ENCODE measurements at regions not wholly inside any gene's neighbourhood (a gene's known extent, or its start where the extent isn't known, plus 50 kb on each side); places are given as distances from the start of the nearest gene placed in this dataset.

- Mint-ChIP-seq H3K9me3 (no peaks in the 10 kb centered on the region), H3K36me3 (ENCODE audit: insufficient read depth) (no peaks in the 10 kb centered on the region), H3K4me3 (no peak overlapping the region), H3K27me3 (no peaks in the 10 kb centered on the region), H3K27ac (ENCODE audit: low read depth) (no peak overlapping the region), H3K4me1 (no peaks in the 10 kb centered on the region)
- ATAC-seq (replicated peaks; ENCODE audit: extremely low read depth, poor library complexity, severe bottlenecking): no peak
- DNase-seq (ENCODE audit: low spot score in 2 of 2): no peak
Observed at GRCh38 chrY:7929866-7930265, 1018.3 kb upstream of the AMELY start.

GRCh38 chrY:7924059-7924458 lies 1012.5 kb upstream of the AMELY start:
- ATAC-seq (replicated peaks; ENCODE audit: extremely low read depth, poor library complexity, severe bottlenecking) (no peak), DNase-seq (ENCODE audit: low spot score in 2 of 2) (no peak)
- Mint-ChIP-seq H3K4me3 (no peak overlapping the region), H3K27ac (ENCODE audit: low read depth) (no peak overlapping the region), H3K4me1 (no peaks in the 10 kb centered on the region), H3K27me3 (no peaks in the 10 kb centered on the region), H3K9me3 (no peaks in the 10 kb centered on the region), H3K36me3 (ENCODE audit: insufficient read depth) (no peaks in the 10 kb centered on the region)

DNA sequence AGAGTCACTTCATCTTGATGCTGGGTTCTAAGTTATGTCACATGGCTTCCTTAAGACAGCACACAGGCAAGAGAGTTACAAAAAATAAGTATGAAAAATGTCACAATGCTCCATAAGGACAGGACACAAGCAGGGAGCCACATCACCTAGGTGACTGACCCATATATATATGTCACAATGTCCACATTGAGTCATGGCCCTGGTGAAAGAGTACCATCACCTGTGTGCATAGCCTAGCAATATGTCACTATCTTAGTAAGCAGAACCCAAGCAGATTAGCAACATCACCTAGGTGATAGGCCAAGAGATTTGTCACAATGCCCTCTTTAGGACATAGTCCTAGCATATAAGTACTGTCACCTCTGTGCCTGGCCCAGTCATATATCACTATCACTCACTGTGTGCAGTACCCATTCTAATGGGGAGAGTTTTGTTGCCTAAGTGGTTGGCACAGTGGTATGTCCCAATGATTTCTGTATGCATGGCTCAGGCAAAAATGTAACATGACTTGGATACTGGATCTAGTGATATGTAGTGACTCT lies 1012.0 kb upstream of the AMELY start:
- ATAC-seq (replicated peaks; ENCODE audit: extremely low read depth, poor library complexity, severe bottlenecking): no peak
- no peak overlapping the region for H3K27ac Mint-ChIP-seq (ENCODE audit: low read depth)
- H3K9me3 Mint-ChIP-seq: no peaks in the 10 kb centered on the region
- H3K36me3 Mint-ChIP-seq (ENCODE audit: insufficient read depth): no peaks in the 10 kb centered on the region
- no peaks in the 10 kb centered on the region for H3K27me3 Mint-ChIP-seq
- H3K4me1 Mint-ChIP-seq: no peaks in the 10 kb centered on the region
- DNase-seq (ENCODE audit: low spot score in 2 of 2): no peak
- no peak overlapping the region for H3K4me3 Mint-ChIP-seq

GRCh38 chrY:7920382-7920781 lies 1008.8 kb upstream of the AMELY start:
- no peaks in the 10 kb centered on the region for H3K9me3 Mint-ChIP-seq
- no peaks in the 10 kb centered on the region for H3K36me3 Mint-ChIP-seq (ENCODE audit: insufficient read depth)
- H3K4me1 Mint-ChIP-seq: no peaks in the 10 kb centered on the region
- DNase-seq (ENCODE audit: low spot score in 2 of 2): no peak
- no peak for ATAC-seq (replicated peaks; ENCODE audit: extremely low read depth, poor library complexity, severe bottlenecking)
- no peaks in the 10 kb centered on the region for H3K27me3 Mint-ChIP-seq
- no peak overlapping the region for H3K27ac Mint-ChIP-seq (ENCODE audit: low read depth)
- no peak overlapping the region for H3K4me3 Mint-ChIP-seq

DNA sequence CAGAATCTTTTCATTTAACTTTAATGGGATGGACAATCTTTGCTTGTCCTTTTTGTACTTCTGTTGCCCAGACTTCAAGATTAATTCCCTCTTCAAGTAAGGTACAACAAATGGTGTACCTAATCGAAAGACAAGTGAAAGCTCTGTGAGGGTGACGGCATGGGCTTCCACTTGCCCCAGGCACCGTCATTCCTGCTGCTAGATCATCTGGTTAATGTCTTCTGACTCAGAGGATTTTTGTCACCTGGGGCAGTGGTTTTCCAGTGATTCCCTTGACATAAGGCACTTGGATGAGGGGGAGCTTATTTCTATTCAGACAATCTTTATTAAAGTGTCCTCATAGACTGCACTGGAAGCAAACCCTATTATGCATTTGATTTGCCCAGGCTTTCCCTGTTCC lies 977.0 kb upstream of the AMELY start:
- no peaks in the 10 kb centered on the region for H3K4me1 Mint-ChIP-seq
- H3K27me3 Mint-ChIP-seq: peaks cover 8% of the 10 kb centered on the region
- H3K9me3 Mint-ChIP-seq: no peaks in the 10 kb centered on the region
- H3K36me3 Mint-ChIP-seq (ENCODE audit: insufficient read depth): no peaks in the 10 kb centered on the region
- no peak overlapping the region for H3K27ac Mint-ChIP-seq (ENCODE audit: low read depth)
- H3K4me3 Mint-ChIP-seq: no peak overlapping the region
- DNase-seq (ENCODE audit: low spot score in 2 of 2) (no peak), ATAC-seq (replicated peaks; ENCODE audit: extremely low read depth, poor library complexity, severe bottlenecking) (no peak)

DNA sequence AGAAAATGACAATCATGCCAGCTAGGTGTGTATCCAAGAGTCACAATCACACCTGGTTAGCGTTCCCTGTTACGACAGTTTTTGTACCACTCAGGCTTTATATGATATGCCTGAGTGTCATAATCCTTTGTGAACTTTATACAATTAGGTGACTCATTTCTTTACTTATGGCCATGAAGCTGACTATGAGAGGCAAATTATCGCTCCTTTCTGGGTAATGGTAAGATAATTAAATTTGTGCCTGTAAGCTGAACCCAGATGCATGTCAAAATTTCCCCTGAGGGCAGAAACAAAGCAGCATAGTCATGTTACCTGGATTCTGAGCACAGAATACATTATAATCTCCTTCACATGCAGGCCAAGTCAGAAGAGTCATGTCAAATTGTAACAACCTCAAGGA lies 970.1 kb upstream of the AMELY start:
- H3K4me1 Mint-ChIP-seq: no peaks in the 10 kb centered on the region
- H3K27me3 Mint-ChIP-seq: no peaks in the 10 kb centered on the region
- H3K36me3 Mint-ChIP-seq (ENCODE audit: insufficient read depth): peaks cover 2% of the 10 kb centered on the region
- ATAC-seq (replicated peaks; ENCODE audit: extremely low read depth, poor library complexity, severe bottlenecking): no peak
- no peak for DNase-seq (ENCODE audit: low spot score in 2 of 2)
- no peak overlapping the region for H3K27ac Mint-ChIP-seq (ENCODE audit: low read depth)
- H3K4me3 Mint-ChIP-seq: no peak overlapping the region
- no peaks in the 10 kb centered on the region for H3K9me3 Mint-ChIP-seq

- peaks cover 2% of the 10 kb centered on the region for H3K36me3 Mint-ChIP-seq (ENCODE audit: insufficient read depth)
- H3K27ac Mint-ChIP-seq (ENCODE audit: low read depth): no peak overlapping the region
- no peaks in the 10 kb centered on the region for H3K27me3 Mint-ChIP-seq
- ATAC-seq (replicated peaks; ENCODE audit: extremely low read depth, poor library complexity, severe bottlenecking) (no peak), DNase-seq (ENCODE audit: low spot score in 2 of 2) (no peak)
- H3K9me3 Mint-ChIP-seq: no peaks in the 10 kb centered on the region
- H3K4me3 Mint-ChIP-seq: no peak overlapping the region
- H3K4me1 Mint-ChIP-seq: no peaks in the 10 kb centered on the region
Observed at GRCh38 chrY:7879245-7879644, 967.7 kb upstream of the AMELY start.

GRCh38 chrY:7878719-7879118 lies 967.2 kb upstream of the AMELY start:
- Mint-ChIP-seq H3K27me3 (no peaks in the 10 kb centered on the region), H3K4me1 (no peaks in the 10 kb centered on the region), H3K36me3 (ENCODE audit: insufficient read depth) (peaks cover 2% of the 10 kb centered on the region), H3K27ac (ENCODE audit: low read depth) (no peak overlapping the region), H3K9me3 (no peaks in the 10 kb centered on the region), H3K4me3 (no peak overlapping the region)
- no peak for ATAC-seq (replicated peaks; ENCODE audit: extremely low read depth, poor library complexity, severe bottlenecking)
- no peak for DNase-seq (ENCODE audit: low spot score in 2 of 2)

DNA sequence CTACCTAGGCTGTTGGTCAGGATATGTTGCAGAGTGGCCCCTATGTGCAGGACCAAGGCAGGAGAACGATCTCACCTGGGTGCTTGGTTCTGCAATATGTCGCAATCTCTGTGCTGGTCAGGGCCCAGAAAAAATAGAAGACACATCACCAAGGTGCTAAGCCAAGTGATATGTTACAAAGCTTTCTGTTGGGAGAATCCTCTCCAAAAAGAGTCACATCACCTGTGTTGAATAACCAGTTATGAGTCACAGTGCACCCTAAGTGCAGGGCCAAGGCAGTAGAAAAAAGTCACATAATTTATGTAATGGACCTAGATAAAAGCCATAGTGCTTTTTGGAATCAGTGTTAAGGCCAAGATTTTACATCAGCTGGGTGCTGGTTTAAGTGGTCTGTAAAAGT lies 965.9 kb upstream of the AMELY start:
- no peaks in the 10 kb centered on the region for H3K9me3 Mint-ChIP-seq
- no peaks in the 10 kb centered on the region for H3K4me1 Mint-ChIP-seq
- ATAC-seq (replicated peaks; ENCODE audit: extremely low read depth, poor library complexity, severe bottlenecking) (no peak), DNase-seq (ENCODE audit: low spot score in 2 of 2) (no peak)
- H3K27ac Mint-ChIP-seq (ENCODE audit: low read depth): no peak overlapping the region
- H3K27me3 Mint-ChIP-seq: no peaks in the 10 kb centered on the region
- H3K36me3 Mint-ChIP-seq (ENCODE audit: insufficient read depth): peaks cover 2% of the 10 kb centered on the region
- no peak overlapping the region for H3K4me3 Mint-ChIP-seq

DNA sequence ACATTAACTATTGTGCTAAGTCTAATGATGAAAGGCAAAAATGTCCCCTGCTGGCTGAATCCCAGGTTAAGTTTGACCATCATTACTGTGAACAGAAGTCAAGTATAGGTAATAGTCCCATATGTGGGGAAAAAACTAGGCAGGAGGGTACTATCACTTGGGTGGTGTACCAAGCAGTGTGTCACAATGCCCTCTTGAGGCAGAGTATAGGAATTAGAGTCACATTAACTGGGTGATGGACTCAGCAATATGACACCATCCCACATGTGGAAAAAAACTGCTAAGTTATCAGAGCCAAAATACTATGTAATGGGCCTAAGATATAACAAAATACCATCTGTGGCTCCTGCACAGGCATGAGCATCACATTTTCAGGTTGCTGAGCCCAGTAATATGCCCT lies 962.5 kb upstream of the AMELY start:
- ATAC-seq (replicated peaks; ENCODE audit: extremely low read depth, poor library complexity, severe bottlenecking) (no peak), DNase-seq (ENCODE audit: low spot score in 2 of 2) (no peak)
- H3K27ac Mint-ChIP-seq (ENCODE audit: low read depth): no peak overlapping the region

DNA sequence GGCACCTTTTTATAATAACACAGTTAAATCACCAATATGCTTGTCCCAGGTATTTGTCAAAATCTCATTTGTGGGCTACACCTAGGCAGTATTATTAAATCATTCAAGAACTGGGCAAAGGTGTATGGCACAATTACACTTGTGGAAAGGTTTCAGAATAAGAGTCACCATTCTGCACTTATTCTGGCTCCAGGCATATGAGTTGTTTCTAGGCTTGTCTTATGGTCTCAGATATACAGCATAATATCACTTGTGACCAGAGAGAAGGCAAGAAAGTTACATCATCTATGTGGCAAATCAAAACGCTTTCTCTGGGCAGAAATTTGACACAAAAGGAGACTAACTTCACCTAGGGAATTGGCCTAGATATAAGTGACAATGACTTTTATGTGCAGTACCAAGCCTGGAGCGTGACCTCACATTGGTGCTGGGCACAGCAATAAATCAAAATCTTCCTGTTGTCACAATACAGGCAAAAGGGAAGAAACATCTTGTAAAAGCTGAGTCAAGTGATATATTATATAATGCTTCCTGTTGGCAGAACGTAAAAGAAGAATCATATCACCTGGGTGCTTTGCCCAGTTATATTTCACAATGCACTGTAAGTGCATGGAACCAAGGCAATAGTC lies 959.9 kb upstream of the AMELY start:
- Mint-ChIP-seq H3K9me3 (no peaks in the 10 kb centered on the region), H3K36me3 (ENCODE audit: insufficient read depth) (no peaks in the 10 kb centered on the region), H3K4me3 (no peak overlapping the region), H3K27ac (ENCODE audit: low read depth) (no peak overlapping the region), H3K4me1 (no peaks in the 10 kb centered on the region), H3K27me3 (no peaks in the 10 kb centered on the region)
- no peak for ATAC-seq (replicated peaks; ENCODE audit: extremely low read depth, poor library complexity, severe bottlenecking)
- DNase-seq (ENCODE audit: low spot score in 2 of 2): no peak

More for the DNA sequence above, 962.5 kb upstream of the AMELY start:
- no peak overlapping the region for H3K4me3 Mint-ChIP-seq
- no peaks in the 10 kb centered on the region for H3K27me3 Mint-ChIP-seq
- H3K4me1 Mint-ChIP-seq: no peaks in the 10 kb centered on the region
- no peaks in the 10 kb centered on the region for H3K36me3 Mint-ChIP-seq (ENCODE audit: insufficient read depth)
- no peaks in the 10 kb centered on the region for H3K9me3 Mint-ChIP-seq

GRCh38 chrY:7866976-7867375 lies 955.4 kb upstream of the AMELY start:
- Mint-ChIP-seq H3K27ac (ENCODE audit: low read depth) (no peak overlapping the region), H3K4me1 (no peaks in the 10 kb centered on the region), H3K27me3 (no peaks in the 10 kb centered on the region), H3K36me3 (ENCODE audit: insufficient read depth) (no peaks in the 10 kb centered on the region), H3K9me3 (no peaks in the 10 kb centered on the region), H3K4me3 (no peak overlapping the region)
- no peak for DNase-seq (ENCODE audit: low spot score in 2 of 2)
- ATAC-seq (replicated peaks; ENCODE audit: extremely low read depth, poor library complexity, severe bottlenecking): no peak

GRCh38 chrY:7860781-7861614 lies 949.4 kb upstream of the AMELY start:
- Mint-ChIP-seq H3K9me3 (no peaks in the 10 kb centered on the region), H3K27me3 (no peaks in the 10 kb centered on the region), H3K4me1 (no peaks in the 10 kb centered on the region), H3K36me3 (ENCODE audit: insufficient read depth) (no peaks in the 10 kb centered on the region), H3K4me3 (no peak overlapping the region), H3K27ac (ENCODE audit: low read depth) (no peak overlapping the region)
- DNase-seq (ENCODE audit: low spot score in 2 of 2) (no peak), ATAC-seq (replicated peaks; ENCODE audit: extremely low read depth, poor library complexity, severe bottlenecking) (no peak)
